HG03457 (cell line): ENCODE measurements at regions not wholly inside any gene's neighbourhood (a gene's known extent, or its start where the extent isn't known, plus 50 kb on each side); places are given as distances from the start of the nearest gene placed in this dataset.
"Not testable (repeated sequence)": the region's sequence is repeated elsewhere in the genome, so short reads cannot be mapped to it uniquely, and the experiment has no call there.

Experiments
- ATAC-seq: cut with Tn5 transposase; IDR thresholded peaks from one replicate; pipeline ENCODE4 v1.9.1; 2021; ENCODE audit warnings: moderate number of reproducible peaks; ENCODE audit not compliant: unreplicated experiment

DNA sequence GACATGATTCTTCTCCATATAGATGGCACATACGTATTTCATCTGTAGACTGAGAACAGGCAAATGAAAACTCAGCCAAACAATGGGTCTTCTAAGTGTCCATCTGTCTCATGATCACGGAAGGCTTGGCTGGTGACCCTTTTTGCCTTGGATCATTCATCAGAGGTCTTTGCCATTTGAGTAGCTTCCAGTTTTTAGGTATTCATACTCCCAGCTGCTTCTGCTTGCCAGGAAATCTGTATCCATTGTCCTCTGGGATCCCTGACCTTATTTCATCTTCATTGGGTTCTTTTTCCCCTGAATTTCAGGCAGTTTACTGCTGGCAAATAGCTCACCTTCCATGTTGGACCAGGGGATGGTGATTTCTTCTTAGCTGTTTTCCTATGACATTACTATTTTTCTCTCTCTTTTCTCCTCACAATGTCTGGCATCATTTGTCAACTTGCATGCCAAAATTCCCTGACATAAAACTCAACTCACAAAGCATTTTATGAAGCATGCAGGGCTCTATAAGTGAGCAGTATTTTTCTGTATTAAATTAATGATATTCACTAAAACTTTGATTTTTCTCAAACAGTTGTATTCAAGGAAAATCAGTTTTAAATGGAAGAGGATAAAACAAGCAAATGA, 241.2 kb downstream of the DNAJB9 start:
- no peak for ATAC-seq

DNA sequence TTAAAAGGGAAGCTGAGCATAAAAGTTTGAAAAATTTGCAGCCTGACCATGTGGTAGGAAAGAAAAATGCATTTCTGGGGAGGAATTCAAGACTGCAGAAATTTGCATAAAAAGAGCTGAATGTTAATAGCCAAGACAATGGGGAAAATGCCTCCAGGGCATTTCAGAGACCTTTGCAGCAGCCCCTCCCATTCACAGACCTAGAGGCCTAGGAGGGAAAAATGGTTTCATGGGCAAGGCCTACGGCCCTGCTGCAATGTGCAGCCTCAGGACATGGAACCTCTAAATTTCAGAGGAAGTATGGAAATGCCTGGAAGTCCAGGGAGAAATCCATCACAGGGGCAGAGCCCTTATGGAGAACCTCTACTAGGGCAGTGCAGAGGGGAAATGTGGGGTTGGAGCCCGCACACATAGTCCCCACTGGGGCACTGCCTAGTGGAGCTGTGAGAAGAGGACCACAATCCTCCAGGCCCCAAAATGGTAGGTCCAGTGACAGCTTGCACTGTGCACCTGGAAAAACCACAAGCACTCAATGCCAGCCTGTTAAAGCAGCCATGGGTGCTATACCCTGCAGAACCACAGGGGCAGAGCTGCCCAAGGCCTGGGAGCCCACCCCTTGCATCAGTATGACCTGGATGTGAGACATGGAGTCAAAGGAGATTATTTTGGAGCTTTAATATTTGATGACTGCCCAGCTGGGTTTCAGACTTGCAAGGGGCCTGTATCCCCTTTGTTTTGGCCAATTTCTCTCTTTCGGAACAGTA, 243.8 kb downstream of the DNAJB9 start:
- no peak for ATAC-seq

GRCh38 chr7:108815815-108816214, 246.1 kb downstream of the DNAJB9 start:
- ATAC-seq, result no peak

DNA sequence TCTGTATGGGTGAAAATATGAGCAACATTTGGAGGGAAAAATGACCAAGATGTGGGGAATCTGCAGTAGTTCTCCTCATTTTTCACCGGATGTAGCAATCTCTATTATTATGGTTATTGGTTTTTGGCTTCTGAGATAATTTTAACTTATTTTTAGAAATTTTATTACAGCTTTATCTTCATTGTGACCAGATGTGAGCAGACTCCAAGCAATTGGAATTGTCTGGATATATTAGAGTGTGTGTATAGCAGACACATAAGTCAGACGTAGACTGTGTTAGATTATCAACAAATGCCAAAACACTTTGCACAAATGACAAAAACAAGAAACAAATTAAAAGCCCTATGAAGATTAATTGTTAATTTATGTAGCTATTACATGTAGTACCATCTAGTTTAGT, 249.1 kb downstream of the DNAJB9 start:
- ATAC-seq, result no peak

DNA sequence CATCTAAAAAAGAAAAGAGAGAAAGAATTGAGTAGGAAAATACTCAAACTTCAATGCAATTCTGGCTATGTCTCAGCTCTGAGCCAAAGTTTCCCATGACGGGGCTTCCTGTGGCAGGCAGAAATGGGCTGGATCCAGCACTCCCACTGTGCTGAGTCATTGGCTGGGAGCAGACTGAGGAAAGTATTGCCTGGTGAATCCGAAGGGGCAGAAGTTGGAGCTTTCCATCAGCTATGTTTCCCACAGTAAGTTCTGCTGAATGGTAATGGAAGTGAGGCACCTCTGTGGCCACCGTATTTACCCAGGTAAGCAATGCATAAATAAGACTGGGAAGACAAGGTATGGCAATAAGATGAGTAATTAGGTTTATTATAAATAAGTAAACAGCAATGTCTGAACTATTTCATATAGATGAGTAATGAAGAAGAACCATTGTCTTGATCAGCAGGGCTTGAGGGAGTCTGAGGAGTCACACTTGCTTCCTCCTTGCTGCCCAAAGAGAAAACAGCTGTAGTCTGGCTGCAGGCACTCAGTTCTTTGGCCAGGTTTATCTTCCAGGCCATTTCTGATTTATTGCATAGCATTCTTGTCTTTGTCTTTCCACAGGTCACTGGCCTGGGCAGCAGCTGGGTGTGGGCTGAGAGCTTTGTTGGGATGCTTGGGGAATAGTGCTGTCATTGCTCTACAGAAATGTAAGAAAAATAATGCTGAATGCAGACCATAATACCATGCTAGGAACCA, 255.3 kb downstream of the DNAJB9 start:
- ATAC-seq, result no peak

DNA sequence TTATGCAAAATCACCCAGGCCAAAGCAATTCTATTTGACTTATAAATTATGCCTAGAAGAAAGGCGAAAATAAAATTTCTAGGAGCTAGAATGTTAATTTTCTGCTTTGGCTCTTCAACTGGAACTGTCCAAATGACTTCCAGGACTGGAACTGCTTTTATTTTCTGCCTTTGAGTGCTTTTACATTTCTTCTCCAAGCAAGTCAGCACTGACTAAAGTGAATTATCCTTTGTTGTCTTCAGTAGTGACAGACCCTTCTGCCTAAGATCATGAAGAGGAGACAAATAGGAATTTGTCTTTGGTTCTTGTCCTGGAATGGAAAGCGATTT, 255.9 kb downstream of the DNAJB9 start:
- no peak for ATAC-seq

- ATAC-seq, result no peak
Measured at GRCh38 chr7:108836256-108836655, 266.6 kb downstream of the DNAJB9 start.

- ATAC-seq, result no peak
Measured at GRCh38 chr7:108838198-108838597, 268.5 kb downstream of the DNAJB9 start.

DNA sequence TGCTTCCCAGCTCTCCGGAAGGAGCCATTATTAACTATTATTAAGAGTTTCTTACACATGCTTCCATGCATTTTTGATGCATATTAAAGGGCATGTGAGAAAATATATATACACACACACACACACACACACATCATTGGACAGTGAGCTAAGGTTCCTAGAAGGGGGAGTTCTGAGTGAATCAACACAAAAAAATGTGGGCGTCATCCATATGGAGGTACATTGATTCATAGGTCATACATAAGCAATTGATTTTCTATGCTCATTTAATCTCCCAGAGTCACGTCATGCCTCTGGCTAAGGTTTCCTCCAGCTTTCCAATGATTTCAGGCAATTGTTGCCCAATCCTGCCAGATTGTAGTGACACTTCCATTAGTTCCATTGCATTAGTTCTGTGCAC, 269.4 kb downstream of the DNAJB9 start:
- ATAC-seq, result no peak

DNA sequence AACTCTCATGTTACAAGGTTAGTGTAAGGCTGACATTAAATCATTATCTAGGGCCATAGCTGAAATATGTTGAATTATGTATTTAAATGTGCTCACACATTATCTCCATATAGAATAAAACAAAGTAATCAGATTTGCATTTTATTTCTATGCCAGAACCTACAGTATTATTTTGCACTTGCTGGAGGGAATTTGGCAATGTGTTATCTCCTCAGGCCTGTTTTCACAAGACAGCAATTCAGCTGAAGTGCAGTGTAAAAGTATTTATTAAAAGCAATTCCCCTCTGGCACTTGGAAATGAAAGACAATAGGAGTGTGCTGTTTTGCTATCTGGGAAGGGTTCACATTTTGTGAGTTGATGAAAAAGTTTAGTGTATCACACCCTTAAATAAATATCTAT, 276.3 kb downstream of the DNAJB9 start:
- ATAC-seq, result no peak

- ATAC-seq, result no peak
Measured at GRCh38 chr7:108846471-108846870, 276.8 kb downstream of the DNAJB9 start.

GRCh38 chr7:108848486-108848885, 278.8 kb downstream of the DNAJB9 start:
- ATAC-seq, result no peak

DNA sequence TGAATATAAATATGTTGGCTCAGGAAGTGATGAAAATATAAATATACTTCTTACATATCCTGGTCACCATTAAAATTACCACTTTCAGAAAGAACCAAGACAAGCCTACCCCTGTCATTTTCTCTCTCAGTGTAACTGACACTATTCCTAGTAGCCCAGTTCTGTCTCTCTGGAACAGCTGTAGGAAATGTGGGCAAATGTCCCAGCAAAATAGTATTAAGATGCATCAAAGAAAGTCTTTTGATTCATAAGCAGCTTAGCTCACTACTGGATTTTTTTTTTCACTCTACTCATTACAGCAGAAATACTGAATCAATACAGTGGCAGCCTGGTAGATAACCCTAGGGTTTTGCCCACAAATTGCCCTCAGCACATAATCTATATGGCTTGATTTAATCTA, 290.9 kb downstream of the DNAJB9 start:
- no peak for ATAC-seq

DNA sequence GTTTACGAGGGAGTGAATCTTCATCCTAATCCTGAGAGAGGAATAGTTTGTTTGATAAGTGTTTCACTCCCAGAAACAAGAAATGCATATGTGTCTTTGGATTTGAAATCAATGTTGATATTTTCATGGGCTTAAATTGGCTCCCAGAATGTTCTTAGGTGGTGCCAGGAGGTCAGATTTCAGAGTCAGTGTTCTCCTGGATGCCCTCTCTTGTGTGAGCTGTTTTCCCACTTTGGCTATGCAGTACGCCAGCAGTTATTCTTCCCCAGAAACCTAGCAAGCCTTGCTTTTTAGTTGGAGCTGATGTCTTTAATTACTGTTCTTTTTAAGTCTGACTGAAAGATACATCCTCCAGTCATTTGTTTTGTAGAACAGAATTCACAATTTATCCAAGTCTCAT, 291.4 kb downstream of the DNAJB9 start:
- ATAC-seq, result no peak

- no peak for ATAC-seq
Measured at GRCh38 chr7:108863227-108863848, 293.7 kb downstream of the DNAJB9 start.

DNA sequence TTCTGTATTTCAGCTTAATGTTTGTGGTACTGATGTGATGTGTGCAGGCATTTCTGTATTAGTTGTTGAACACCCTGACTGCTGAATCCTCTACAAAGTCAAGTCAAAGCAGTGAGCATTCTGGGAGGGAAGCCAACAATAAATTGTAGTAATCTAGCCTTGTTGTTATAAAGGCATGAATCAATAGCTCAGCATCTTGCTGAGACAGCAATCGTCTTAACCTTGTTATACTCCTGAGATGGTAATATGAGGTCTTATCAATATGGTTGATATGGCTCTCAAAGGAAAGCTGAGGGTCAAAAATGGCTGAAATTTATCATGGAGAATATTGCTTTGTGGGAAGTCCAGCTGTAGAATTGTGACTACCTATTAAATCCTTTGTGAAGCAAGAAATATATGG, 299.4 kb downstream of the DNAJB9 start:
- ATAC-seq, result no peak

DNA sequence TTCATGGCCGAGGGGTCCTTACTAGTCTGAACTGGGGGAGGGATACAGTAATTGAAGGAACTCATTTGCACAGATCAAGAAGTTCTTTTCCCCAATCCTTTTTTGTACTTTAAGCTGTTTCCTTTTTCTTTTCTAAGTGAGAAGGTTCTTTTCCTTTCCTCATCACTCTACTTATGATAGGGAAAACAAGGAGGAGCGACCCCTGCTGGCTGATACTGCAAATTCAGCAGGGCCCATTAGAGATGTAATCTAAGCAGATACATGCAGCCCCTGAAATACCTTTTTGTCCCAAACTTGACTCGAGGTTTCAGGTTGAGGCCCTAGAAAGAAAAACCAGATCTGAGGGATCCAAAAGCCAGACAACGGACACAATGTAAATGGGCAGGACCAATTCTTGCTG, 305.5 kb downstream of the DNAJB9 start:
- ATAC-seq, result no peak

GRCh38 chr7:108890862-108891261, 321.2 kb downstream of the DNAJB9 start:
- no peak for ATAC-seq

DNA sequence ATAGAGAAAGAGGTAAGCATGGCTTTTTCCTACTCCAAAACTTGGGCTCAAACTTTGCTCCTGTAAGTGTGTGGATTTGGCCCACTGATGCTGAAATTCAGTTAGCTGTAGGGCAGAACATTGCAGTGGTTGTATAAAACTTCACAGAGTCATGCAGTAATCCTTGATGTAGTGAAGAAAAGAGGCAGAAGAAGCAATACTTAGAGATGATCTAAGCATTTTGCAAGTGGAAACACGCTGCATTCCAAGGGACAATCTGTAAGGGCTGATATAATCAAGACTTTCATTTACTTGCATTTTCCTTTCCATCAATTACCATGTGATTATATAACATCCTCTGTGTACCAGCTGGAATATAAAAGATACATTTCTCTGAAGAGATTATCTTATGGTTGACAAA, 338.8 kb downstream of the DNAJB9 start:
- no peak for ATAC-seq

DNA sequence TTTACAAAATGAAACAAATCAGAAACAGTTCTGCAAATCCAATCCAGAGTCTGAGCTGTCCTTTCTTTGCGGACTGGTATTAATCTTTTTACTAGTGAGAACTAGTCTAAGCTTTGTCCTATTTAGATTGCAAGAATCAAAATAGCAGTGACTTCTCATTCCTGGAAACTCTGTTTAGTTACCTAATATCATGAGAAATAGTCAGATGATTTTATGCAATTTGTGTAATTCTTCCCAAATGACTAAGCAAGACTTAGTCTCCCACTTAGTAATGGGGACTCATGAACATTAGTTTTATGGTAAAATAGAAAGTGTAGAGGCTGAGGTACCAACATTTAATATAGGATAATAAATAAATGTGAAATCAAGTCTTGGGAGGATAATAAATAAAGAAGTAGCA, 341.3 kb downstream of the DNAJB9 start:
- ATAC-seq, result no peak

DNA sequence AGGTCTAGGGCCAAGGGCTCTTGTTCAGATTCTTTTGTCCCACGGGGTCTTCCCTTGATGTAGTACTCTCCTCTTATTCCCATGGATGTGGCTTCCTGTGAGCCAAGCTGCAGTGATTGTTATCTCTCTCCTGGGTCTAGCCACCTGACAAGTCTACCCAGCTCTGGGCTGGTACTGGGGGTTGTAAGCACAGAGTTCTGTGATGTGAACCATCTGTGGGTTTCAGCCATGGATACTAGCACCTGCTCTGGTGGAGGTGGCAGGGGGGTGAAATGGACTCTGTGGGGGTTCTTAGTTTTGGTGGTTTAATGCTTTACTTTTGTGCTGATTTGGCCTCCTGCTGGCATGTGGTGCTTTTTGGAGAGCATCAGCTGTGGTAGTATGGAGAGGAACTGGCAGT, 350.8 kb downstream of the DNAJB9 start:
- no peak for ATAC-seq

- not testable (repeated sequence) for ATAC-seq
Measured at GRCh38 chr7:108943048-108943447, 373.4 kb downstream of the DNAJB9 start.
